HepG2 (cell line): ENCODE measurements at regions not wholly inside any gene's neighbourhood (a gene's known extent, or its start where the extent isn't known, plus 50 kb on each side); places are given as distances from the start of the nearest gene placed in this dataset.

Experiments used
- ATAC-seq: fragments of 200-7000 bp; cut with Tn5 transposase; 3 replicates; pipeline ENCODE4 v1.9.1; 2020; ENCODE audit warnings: mild to moderate bottlenecking, moderate library complexity
- BruUV-seq: library from RNA; stranded (reverse); fragments of 400-500 nt; replicated peaks from 2 replicates; lab custom pipeline; 2021; lab: Mats Ljungman, UMichigan
- CTCF ChIA-PET: fragments of 300-600 bp; formaldehyde crosslinking; extraction: SDS; loops from one replicate; lab custom pipeline; 2021; ENCODE audit warnings: low total read pairs, inconsistent platforms, low intra/inter-chr PET ratio; lab: Yijun Ruan, JAX
- POLR2A ChIA-PET: fragments of 350-600 bp; sonication (Branson Sonifier 250); formaldehyde crosslinking; loops from one replicate; lab custom pipeline; 2020; ENCODE audit warnings: antibody characterized with exemption, inconsistent platforms; lab: Yijun Ruan, JAX
- DNase-seq: peaks from one replicate; pipeline ENCODE4 v3.0.0-alpha.2; 2015; ENCODE audit warnings: low spot score
- FAIRE-seq: peaks from 3 replicates; lab custom pipeline; 2011; peaks lifted over from hg19 to GRCh38; lab: Jason Lieb, UNC
- H2AFZ ChIP-seq: one replicate; pipeline ENCODE4 v1.6.1; 2011; ENCODE audit warnings: low read length, inconsistent platforms
- H3K27ac ChIP-seq: fragments of 300-600 bp; 3 replicates; pipeline ENCODE4 v1.8.0; 2011; ENCODE audit warnings: mixed run types, mild to moderate bottlenecking, mixed read lengths, low read length, inconsistent platforms; ENCODE audit not compliant: insufficient read depth; ENCODE audit errors: extremely low read length
- H3K27me3 ChIP-seq, 2 experiments: fragments of 200-600 bp in 1 of 2; 2 replicates in 1 of 2; 3 replicates in 1 of 2; pipeline versions ENCODE4 v1.6.0 to v1.8.0; 2011; ENCODE audit warnings: low read length in 2 of 2, mild to moderate bottlenecking in 2 of 2, moderate library complexity in 2 of 2, inconsistent platforms in 1 of 2; ENCODE audit not compliant: insufficient read depth in 2 of 2, control insufficient read depth in 1 of 2
- H3K36me3 ChIP-seq, 2 experiments: fragments of 200-600 bp in 1 of 2; replicated peaks in 1 of 2; 2 replicates in 1 of 2; 3 replicates in 1 of 2; pipeline versions ENCODE4 v1.5.1 to v1.8.0; 2011; ENCODE audit warnings: low read length in 2 of 2, inconsistent platforms in 1 of 2; ENCODE audit not compliant: insufficient read depth in 2 of 2, control insufficient read depth in 1 of 2
- H3K4me1 ChIP-seq: 2 replicates; pipeline ENCODE4 v1.5.1; 2012; ENCODE audit warnings: low read length, inconsistent platforms; ENCODE audit not compliant: insufficient read depth
- H3K4me2 ChIP-seq: 2 replicates; pipeline ENCODE4 v1.6.0; 2011; ENCODE audit warnings: low read depth, low read length, inconsistent platforms
- H3K4me3 ChIP-seq, 3 experiments: fragments of 200-600 bp in 1 of 3; sonication (generic), shearing (Covaris generic) in 1 of 3; replicated peaks in 1 of 3; 2 replicates each; pipeline ENCODE4 v1.5.1; 2011 to 2016; ENCODE audit warnings: low read length in 3 of 3, inconsistent platforms in 2 of 3, low read depth in 2 of 3, mild to moderate bottlenecking in 2 of 3, control low read depth in 1 of 3, mixed read lengths in 1 of 3; ENCODE audit not compliant: insufficient read depth in 1 of 3
- H3K79me2 ChIP-seq: one replicate; pipeline ENCODE4 v1.6.1; 2011; ENCODE audit warnings: low read length, inconsistent platforms; ENCODE audit not compliant: insufficient read depth
- H3K9ac ChIP-seq: 2 replicates; pipeline ENCODE4 v1.6.0; 2011; ENCODE audit warnings: mild to moderate bottlenecking, low read depth, low read length, inconsistent platforms; ENCODE audit not compliant: insufficient read depth
- H3K9me3 ChIP-seq: 2 replicates; pipeline ENCODE4 v1.5.1; 2012; ENCODE audit warnings: mild to moderate bottlenecking, low read length
- H4K20me1 ChIP-seq: 2 replicates; pipeline ENCODE4 v1.6.0; 2011; ENCODE audit warnings: inconsistent platforms, mild to moderate bottlenecking, low read length, moderate library complexity; ENCODE audit not compliant: insufficient read depth
- HMG20B ChIP-seq: conservative IDR thresholded peaks from 2 replicates; pipeline ENCODE4 v1.6.1; 2016; ENCODE audit warnings: missing genetic modification reagents, missing compliant biosample characterization
- IRF1 ChIP-seq: sonication (generic); formaldehyde crosslinking; IDR thresholded peaks from 2 replicates; pipeline ENCODE4 v1.4.0; 2020; ENCODE audit warnings: low read depth, mild to moderate bottlenecking, missing genetic modification reagents
- JUNB ChIP-seq: sonication (generic); formaldehyde crosslinking; IDR thresholded peaks from 2 replicates; pipeline ENCODE4 v1.8.0; 2022; ENCODE audit warnings: missing genetic modification reagents, mild to moderate bottlenecking, borderline replicate concordance
- PAWR ChIP-seq: sonication (generic); formaldehyde crosslinking; IDR thresholded peaks from 2 replicates; pipeline ENCODE4 v1.4.0; 2020; ENCODE audit warnings: missing genetic modification reagents, mild to moderate bottlenecking, borderline replicate concordance
- POLR2G ChIP-seq: fragments of 200-400 bp; formaldehyde crosslinking; IDR thresholded peaks from 2 replicates; pipeline ENCODE4 v1.6.1; 2018; ENCODE audit warnings: mild to moderate bottlenecking, low read depth, low read length, moderate library complexity
- RXRA ChIP-seq: sonication (generic); formaldehyde crosslinking; IDR thresholded peaks from 2 replicates; pipeline ENCODE4 v1.5.1; 2020; ENCODE audit warnings: missing genetic modification reagents
- ZFP37 ChIP-seq: sonication (generic); formaldehyde crosslinking; IDR thresholded peaks from 2 replicates; pipeline ENCODE4 v1.4.0; 2020; ENCODE audit warnings: missing genetic modification reagents, borderline replicate concordance
- ZNF460 ChIP-seq: sonication (generic); formaldehyde crosslinking; IDR thresholded peaks from 2 replicates; pipeline ENCODE4 v1.5.1; 2020; ENCODE audit warnings: missing genetic modification reagents, mild to moderate bottlenecking, borderline replicate concordance
- ZNF543 ChIP-seq: sonication (generic); formaldehyde crosslinking; IDR thresholded peaks from 2 replicates; pipeline ENCODE4 v1.4.0; 2020; ENCODE audit warnings: mild to moderate bottlenecking, missing genetic modification reagents
- ZNF549 ChIP-seq: sonication (generic); formaldehyde crosslinking; IDR thresholded peaks from 2 replicates; pipeline ENCODE4 v1.5.0; 2020; ENCODE audit warnings: missing genetic modification reagents
- ZNF879 ChIP-seq: sonication (generic); formaldehyde crosslinking; IDR thresholded peaks from 2 replicates; pipeline ENCODE4 v1.8.1; 2023; ENCODE audit warnings: missing genetic modification reagents
- WGBS: methylation state at CpG from one replicate; pipeline ENCODE4 v1.1.6; 2017; ENCODE audit warnings: low lambda C conversion rate; 5-methylcytosine and 5-hydroxymethylcytosine counted together
- in situ Hi-C: cut with HindIII; loops from 2 replicates; pipeline ENCODE4 v1.10.0; 2017; ENCODE audit warnings: low pct_unique_long_range_greater_than_20kb; ENCODE audit not compliant: extremely low pct_ligation_motif_present
- intact Hi-C: fragments of 100-400 bp; cut with micrococcal nuclease; formaldehyde crosslinking; loops from one replicate; pipeline ENCODE4 v1.10.0; 2022; ENCODE audit not compliant: unreplicated experiment
- TF ChIP-seq, protein P1 (sequence below): sonication (generic); formaldehyde crosslinking; IDR thresholded peaks from 2 replicates; pipeline ENCODE4 v1.4.0; 2020; ENCODE audit warnings: low read depth, missing genetic modification reagents
- TF ChIP-seq, protein P2 (sequence below): sonication (generic); formaldehyde crosslinking; IDR thresholded peaks from 2 replicates; pipeline ENCODE4 v1.5.0; 2020; ENCODE audit warnings: mild to moderate bottlenecking, missing genetic modification reagents, borderline replicate concordance
- TF ChIP-seq, protein P3 (sequence below): sonication (generic); formaldehyde crosslinking; IDR thresholded peaks from 2 replicates; pipeline ENCODE4 v1.8.0; 2023; ENCODE audit warnings: mild to moderate bottlenecking, missing genetic modification reagents

- TF ChIP-seq, protein P1, sequence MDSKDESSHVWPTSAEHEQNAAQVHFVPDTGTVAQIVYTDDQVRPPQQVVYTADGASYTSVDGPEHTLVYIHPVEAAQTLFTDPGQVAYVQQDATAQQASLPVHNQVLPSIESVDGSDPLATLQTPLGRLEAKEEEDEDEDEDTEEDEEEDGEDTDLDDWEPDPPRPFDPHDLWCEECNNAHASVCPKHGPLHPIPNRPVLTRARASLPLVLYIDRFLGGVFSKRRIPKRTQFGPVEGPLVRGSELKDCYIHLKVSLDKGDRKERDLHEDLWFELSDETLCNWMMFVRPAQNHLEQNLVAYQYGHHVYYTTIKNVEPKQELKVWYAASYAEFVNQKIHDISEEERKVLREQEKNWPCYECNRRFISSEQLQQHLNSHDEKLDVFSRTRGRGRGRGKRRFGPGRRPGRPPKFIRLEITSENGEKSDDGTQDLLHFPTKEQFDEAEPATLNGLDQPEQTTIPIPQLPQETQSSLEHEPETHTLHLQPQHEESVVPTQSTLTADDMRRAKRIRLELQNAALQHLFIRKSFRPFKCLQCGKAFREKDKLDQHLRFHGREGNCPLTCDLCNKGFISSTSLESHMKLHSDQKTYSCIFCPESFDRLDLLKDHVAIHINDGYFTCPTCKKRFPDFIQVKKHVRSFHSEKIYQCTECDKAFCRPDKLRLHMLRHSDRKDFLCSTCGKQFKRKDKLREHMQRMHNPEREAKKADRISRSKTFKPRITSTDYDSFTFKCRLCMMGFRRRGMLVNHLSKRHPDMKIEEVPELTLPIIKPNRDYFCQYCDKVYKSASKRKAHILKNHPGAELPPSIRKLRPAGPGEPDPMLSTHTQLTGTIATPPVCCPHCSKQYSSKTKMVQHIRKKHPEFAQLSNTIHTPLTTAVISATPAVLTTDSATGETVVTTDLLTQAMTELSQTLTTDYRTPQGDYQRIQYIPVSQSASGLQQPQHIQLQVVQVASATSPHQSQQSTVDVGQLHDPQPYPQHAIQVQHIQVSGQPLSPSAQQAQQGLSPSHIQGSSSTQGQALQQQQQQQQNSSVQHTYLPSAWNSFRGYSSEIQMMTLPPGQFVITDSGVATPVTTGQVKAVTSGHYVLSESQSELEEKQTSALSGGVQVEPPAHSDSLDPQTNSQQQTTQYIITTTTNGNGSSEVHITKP (CRISPR knock-in tag), result no peak
- no peak for TF ChIP-seq RXRA (CRISPR knock-in tag)
- no peak for TF ChIP-seq HMG20B
- no peak for TF ChIP-seq PAWR
- no peak for TF ChIP-seq JUNB (CRISPR knock-in tag)
- TF ChIP-seq ZNF543 (CRISPR knock-in tag), result no peak
- TF ChIP-seq, protein P2, sequence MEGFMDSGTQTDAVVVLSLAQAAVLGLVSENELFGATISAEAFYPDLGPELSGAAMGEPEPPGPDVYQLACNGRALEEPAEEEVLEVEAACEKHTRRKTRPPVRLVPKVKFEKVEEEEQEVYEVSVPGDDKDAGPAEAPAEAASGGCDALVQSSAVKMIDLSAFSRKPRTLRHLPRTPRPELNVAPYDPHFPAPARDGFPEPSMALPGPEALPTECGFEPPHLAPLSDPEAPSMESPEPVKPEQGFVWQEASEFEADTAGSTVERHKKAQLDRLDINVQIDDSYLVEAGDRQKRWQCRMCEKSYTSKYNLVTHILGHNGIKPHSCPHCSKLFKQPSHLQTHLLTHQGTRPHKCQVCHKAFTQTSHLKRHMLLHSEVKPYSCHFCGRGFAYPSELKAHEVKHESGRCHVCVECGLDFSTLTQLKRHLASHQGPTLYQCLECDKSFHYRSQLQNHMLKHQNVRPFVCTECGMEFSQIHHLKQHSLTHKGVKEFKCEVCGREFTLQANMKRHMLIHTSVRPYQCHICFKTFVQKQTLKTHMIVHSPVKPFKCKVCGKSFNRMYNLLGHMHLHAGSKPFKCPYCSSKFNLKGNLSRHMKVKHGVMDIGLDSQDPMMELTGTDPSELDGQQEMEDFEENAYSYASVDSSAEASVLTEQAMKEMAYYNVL (CRISPR knock-in tag), result no peak
Observed at GRCh38 chr21:21851205-21851604, 853.0 kb downstream of the NCAM2 start (continued).

DNA sequence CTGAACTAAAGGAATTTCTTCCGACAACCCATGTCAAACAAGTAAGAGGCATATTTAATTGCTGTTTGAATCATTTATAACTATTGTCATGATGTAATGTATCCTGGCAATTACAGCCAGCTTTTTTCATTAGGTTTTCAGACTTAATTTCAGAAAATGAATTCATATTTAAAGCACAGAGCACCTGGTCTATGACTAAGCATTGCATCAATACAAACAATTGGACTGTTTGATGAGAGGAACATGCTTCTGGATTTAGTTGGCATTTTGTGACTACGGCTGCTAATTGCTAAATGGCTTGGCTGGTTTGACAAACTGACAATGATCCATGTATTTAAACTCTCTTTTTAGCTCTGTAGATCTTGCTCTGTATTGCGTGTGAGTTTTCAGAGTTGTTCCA, 853.4 kb downstream of the NCAM2 start:
- Histone ChIP-seq H3K9ac (no peak overlapping the region), H3K79me2 (no peaks in the 10 kb centered on the region), H2AFZ (no peak overlapping the region), H3K27me3 (no peaks in the 10 kb centered on the region; a peak in 1 of 5 replicates), H3K36me3 (no peaks in the 10 kb centered on the region), H3K27ac (no peak overlapping the region), H3K4me1 (no peaks in the 10 kb centered on the region), H3K4me3 (no peak overlapping the region), H3K9me3 (peaks cover 92% of the 10 kb centered on the region), H4K20me1 (no peaks in the 10 kb centered on the region), H3K4me2 (no peak overlapping the region)
- in situ Hi-C loops, result no loop called here
- DNase-seq (no peak), FAIRE-seq (no peak), ATAC-seq (no peak)
- WGBS, result 3% methylated on average over 3 of the region's 3 CpGs
- BruUV-seq, result no TSS peak
- ChIA-PET CTCF (no interaction called here), POLR2A (no interaction called here)
- TF ChIP-seq ZFP37 (CRISPR knock-in tag), result no peak
- no peak for TF ChIP-seq POLR2G
- no peak for TF ChIP-seq ZNF460 (CRISPR knock-in tag)
- no peak for TF ChIP-seq IRF1
- TF ChIP-seq, protein P3, sequence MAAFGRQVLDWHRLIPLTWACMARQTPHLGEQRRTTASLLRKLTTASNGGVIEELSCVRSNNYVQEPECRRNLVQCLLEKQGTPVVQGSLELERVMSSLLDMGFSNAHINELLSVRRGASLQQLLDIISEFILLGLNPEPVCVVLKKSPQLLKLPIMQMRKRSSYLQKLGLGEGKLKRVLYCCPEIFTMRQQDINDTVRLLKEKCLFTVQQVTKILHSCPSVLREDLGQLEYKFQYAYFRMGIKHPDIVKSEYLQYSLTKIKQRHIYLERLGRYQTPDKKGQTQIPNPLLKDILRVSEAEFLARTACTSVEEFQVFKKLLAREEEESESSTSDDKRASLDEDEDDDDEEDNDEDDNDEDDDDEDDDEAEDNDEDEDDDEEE, result no peak
- no peak for TF ChIP-seq ZNF879 (CRISPR knock-in tag)
- TF ChIP-seq ZNF549 (CRISPR knock-in tag), result no peak
- intact Hi-C loops, result no loop called here
